Spleen (tissue), 7 donors: ENCODE measurements at regions not wholly inside any gene's neighbourhood (a gene's known extent, or its start where the extent isn't known, plus 50 kb on each side); places are given as distances from the start of the nearest gene placed in this dataset.

Experiments used
- POLR2A ChIP-seq, 3 donors: fragments of 450-650 bp; IDR thresholded peaks; one replicate each; pipeline ENCODE4 v1.5.1; 2017; ENCODE audit warnings: antibody characterized with exemption in 3 of 3, mild to moderate bottlenecking in 1 of 3
- TF ChIP-seq, protein P1 (sequence below), 11 experiments: fragments of 200-600 bp in 7 of 11; fragments of 450-650 bp in 4 of 11; sonication (generic) in 4 of 11; IDR thresholded peaks in 8 of 11; conservative IDR thresholded peaks in 3 of 11; 1 replicate in 7 of 11; 2 replicates in 4 of 11; pipeline versions ENCODE4 v1.4.0 to v1.8.0; 2016 to 2021; ENCODE audit warnings: antibody characterized with exemption in 11 of 11, inconsistent platforms in 4 of 11, mild to moderate bottlenecking in 1 of 11
- donor health status: DM: no; HTN: no; CAD: no; lungs with moderate emphysema.
- donor health status: DM: no; HTN: no; CAD: no.
- donor health status: DM: no; HTN: no; CAD: no.

DNA sequence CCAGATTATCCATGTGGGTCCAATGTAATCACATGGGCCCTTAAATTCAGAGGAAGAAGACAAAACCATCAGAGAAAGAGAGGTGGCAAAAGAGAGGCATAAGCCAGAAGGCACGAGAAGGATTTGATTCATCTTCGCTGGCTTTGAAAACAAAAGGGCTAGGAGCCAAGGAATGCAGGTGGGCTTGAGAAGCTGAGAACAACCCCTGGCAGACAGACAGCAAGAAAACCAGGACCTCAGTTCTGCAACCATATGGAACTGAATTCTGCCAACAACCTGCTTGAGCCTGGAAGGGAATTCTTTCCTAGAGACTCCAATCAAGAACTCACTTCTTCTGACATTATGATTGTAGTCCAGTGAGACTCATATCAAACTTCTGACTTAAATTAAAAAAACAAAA, 1531.8 kb downstream of the PCDH7 start:
- TF ChIP-seq, protein P1, sequence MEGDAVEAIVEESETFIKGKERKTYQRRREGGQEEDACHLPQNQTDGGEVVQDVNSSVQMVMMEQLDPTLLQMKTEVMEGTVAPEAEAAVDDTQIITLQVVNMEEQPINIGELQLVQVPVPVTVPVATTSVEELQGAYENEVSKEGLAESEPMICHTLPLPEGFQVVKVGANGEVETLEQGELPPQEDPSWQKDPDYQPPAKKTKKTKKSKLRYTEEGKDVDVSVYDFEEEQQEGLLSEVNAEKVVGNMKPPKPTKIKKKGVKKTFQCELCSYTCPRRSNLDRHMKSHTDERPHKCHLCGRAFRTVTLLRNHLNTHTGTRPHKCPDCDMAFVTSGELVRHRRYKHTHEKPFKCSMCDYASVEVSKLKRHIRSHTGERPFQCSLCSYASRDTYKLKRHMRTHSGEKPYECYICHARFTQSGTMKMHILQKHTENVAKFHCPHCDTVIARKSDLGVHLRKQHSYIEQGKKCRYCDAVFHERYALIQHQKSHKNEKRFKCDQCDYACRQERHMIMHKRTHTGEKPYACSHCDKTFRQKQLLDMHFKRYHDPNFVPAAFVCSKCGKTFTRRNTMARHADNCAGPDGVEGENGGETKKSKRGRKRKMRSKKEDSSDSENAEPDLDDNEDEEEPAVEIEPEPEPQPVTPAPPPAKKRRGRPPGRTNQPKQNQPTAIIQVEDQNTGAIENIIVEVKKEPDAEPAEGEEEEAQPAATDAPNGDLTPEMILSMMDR (IDR thresholded peaks at IDR 0.05 in 8 of 11, conservative IDR thresholded peaks at IDR 0.05 in 3 of 11), result no peak
- no peak for TF ChIP-seq POLR2A (IDR thresholded peaks at IDR 0.05)
